ENCODE measurements at regions not wholly inside any gene's neighbourhood (a gene's known extent, or its start where the extent isn't known, plus 50 kb on each side); places are given as distances from the start of the nearest gene placed in this dataset.
A peak's percentile ranks its signal among the peaks of the same experiment; 100 is the strongest.
"Not testable (repeated sequence)": the region's sequence is repeated elsewhere in the genome, so short reads cannot be mapped to it uniquely, and the experiment has no call there.

DNA sequence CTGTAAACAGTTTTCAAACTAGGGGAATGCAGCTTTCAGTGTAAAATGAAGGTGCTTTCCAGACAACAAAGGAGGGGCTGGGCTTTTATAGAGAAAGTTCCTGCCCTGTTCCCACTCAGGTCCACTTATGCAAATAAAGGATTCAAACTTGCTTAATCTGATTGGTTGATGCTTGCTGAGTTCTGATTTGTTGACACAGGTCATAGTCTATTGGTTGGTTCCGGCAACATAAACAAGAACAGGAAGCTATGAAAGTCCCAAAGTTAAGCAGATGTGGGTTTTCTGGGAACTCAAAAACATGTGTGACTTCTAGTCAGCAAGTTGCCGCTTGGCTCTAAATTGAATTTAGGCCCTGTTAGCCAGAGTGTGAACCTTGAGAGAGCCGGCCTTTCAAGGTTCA, 194.2 kb upstream of the SVIL start:
- DNase-seq (ENCODE audit: low read depth): no peak

DNA sequence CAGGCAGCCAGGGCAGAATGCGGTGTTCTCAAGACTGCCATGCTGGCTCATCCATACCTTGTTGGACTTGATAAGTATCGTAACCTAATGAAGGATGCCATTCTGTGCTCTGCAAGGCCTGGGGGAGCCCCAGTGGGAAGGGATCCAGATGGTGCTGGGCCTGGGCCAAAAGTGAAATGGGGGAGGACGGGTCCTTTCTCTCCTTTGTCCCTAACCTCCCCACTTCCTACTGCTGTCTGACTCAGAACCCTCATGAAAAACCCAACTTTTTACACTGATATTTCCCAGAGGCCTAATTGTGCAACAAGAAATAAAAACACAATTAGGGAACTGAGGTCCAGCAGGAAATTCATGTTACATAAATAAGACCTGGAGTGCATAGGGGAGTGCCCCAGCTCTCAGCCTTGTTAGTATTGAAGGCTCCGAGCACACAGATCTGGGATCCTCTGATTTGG, 193.7 kb upstream of the SVIL start:
- DNase-seq (ENCODE audit: low read depth): no peak

DNA sequence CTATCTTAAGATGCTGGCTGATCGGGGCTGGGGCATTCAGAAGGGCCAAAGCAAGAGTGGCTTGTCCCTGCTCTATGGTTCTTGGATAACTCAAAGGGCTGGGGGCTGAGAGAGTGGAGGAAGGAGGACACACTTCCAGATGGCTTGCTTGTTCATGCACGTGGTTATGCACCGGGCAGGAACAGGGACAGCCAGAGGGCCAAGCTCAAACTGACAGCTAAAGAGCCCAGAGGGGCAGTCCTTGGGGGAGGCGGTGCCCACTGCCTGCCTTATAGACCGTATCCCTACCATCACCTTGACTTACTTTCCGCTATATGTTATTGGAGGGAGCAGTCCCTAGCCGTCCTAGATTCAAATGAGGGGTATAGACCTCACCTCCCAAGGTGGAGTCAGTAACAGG, 192.7 kb upstream of the SVIL start:
- DNase-seq (ENCODE audit: low read depth): no peak

DNA sequence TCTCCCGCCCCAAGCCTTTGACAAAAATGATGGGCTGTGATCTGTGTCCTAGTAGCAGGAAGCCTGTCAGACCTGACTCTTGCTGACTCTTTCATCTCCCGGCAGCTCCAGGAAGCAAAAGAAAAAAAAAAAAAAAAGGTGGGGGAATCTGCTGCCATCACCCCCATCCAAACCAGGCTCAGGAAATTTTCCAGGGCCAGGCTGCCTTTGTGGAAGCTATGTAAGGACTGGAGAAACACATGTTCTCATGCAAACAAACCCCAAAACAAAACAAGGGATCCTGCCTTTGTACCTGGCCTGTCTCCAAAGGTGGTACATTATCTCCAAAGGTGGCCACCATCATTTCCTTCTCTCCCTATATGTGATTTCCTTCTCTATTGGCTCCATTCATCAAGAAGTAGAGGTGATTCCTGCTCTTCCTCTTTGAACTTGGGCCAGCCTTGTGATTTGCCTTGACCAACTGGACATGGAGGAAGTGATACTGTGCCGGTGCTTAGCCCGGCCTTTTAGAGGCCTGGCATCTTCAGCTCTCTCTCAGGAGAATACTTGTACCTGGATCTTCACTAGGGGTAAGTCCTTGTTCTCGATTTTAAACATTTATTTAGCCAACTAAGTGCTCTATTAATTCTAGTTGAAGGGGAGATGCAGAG, 192.2 kb upstream of the SVIL start:
- DNase-seq (ENCODE audit: low read depth): no peak

DNA sequence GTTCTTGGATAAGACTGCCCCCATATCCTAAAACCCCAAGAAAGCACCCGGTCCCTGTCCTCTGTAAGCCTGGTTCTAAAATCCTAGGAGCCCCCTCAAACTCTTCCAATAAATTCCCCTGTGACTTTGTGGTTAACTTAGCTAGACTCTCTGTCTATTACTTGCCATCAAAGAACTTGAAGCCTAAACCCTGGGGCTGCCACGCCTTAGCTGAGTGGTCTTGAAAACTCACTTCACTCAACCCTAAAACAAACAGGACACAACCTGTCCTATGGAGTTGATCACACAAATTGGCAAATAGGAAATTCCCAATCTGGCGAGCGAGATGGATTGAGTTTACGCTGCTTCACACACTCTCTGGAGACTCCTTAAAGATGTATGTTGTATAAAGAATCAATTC, 191.4 kb upstream of the SVIL start:
- no peak for DNase-seq (ENCODE audit: low read depth)

DNA sequence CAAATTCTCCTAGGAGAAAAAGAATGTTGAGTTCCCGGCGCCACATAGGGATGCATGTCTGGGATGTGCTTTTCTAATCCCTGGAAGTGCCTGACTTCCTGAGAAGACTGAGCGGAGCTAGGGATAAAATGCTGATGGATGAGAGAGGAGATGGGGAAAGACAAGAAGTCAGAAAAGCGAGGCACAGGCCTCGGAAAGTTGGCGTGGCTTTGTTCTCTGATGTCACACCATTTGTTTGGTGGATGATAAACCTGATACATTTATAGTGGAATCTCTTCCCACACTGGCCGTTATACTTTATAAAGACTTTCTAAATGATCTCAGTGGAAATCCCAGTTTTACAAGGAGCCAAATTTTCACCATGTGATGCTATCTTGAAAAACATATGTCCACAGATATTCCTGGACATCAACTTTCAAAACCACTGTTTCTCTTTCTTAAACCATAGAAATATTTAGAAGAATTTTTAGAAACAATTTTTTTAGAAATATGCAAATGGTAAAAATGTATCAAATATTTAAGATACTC, 188.8 kb upstream of the SVIL start:
- DNase-seq (ENCODE audit: low read depth): no peak

DNA sequence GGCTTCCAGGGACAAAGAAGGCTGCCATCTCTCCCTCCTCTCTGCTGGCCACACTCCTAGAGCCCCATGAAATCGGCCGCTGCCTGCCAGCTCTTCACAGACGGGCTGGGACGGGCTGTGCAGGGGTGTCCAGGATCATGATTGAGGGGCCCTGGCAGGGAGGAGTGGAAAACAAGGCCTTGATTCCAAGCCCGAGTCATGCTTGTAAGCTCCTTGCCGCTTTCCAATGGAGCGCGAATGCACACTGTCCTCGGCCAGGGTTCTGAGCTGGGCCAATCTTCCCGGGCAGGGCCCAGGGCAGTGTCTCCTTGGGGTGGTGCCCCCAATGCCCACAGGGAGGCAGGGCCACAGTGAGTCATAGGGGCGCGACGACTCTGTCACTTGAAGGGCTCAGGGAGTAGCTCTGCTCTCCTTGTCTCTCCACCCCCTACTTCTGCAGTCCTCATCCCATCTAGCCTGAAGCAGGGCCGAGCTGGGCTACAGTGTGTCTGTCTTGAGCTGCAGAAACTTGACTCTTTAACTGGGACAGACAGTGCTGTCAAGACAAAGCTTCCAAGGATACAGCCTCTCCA, 186.2 kb upstream of the SVIL start:
- DNase-seq (ENCODE audit: low read depth): no peak

DNA sequence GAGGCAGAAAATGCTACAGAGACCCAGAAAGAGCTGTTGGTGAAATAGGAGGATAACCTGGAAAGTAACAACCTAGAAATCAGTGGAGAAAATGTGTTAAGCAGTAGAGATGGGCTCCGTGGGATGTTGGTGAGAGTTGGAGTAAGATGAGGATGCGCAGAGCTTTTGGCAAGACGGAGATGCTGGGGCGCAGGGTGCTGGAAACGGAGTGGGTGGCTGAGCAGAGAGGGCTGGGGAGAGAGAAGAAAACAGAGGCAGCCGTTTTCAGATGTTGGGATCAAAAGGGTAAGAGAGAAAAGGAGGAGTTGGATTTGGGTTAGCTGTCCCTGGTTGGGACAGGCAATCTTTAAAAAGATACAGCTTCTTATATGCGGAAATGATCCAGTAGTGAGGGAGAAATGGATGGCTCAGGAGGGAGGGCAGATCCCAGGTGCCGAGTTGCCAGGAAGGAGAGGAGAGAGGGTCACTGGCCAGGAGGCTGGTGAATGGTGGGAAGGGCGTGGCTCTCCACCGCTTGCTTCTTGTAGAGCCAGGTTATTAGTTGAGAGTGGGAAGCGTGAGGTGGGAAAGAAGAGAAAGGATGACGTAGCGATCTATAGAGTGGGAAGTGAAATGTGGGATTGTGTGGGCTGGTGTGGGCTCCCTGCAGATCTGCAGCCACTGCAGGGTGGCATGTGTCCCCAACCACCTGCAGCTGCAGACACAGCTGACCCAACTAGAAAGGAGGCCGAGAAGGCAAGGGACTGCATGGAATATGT, 182.2 kb upstream of the SVIL start:
- no peak for DNase-seq (ENCODE audit: low read depth)

DNA sequence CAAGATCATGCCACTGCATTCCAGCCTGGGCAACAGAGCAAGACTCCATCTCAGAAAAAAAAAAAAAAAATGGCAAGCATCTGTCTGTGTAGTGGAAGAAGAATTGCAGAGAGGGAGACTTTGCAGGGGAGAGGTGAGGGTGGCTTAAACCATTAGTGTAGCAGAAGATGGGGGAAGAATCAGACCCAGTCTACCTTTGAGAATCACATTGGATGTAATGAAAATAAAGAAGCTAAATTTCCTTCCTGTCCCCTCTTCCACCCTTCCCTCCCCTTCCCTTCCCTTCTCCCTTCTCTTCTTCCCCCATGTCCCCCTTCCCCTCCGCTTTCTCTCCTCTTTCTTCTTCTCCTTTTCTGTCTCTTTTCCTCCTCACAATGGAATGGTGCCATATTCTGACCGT, 180.8 kb upstream of the SVIL start:
- DNase-seq (ENCODE audit: low read depth): no peak

DNA sequence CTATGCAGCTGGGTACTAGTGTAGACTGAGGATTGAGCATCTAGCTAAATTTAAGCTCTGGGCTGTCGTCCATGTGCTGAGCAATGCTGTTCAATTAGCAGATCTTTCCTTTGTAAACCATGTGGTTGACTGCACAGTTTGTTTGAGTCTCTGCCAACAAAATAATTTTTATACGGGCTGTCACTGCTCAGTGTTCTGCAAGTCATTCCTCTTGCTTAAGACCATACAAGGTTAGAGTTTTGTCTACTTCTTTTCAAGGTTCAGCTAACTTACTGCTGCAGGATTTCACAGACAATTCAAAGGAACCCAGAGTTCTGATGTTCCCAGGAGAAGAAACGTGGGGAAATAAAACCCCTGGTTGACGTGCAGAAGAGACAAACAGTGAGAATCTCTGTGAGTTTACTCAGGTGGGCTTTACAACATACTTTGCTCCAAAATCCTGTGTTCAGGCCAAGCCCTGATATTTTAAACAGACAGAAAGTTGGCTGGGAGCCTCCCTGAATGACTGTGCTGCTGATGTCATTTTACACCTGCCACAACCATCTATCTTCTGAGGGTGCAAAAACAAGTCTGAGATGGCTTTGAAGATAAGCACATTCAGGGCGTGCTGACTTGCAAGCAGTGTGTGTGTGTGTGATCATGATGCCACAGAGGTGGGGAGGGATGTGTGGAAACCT, 177.1 kb upstream of the SVIL start:
- DNase-seq (ENCODE audit: low read depth): peak; percentile 86

DNA sequence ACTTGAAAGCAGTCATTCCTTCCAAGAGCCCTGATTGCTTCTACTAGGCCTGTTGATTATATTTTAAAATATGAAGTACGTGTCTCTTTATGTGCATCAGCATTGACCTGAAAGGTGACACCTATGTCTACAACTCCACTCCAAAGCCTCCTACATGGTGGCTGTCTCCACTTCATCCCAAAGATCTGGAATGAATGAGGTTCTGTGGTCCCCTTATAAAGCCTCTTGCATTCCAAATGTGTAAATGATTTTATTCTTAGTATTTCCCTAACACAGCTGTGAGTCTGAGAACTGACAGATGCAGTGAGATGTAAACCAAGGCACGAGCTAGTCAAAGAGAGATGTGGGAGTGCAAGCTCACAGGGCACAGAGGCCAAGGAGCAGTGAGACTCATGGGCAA, 176.0 kb upstream of the SVIL start:
- DNase-seq (ENCODE audit: low read depth): peak; percentile 51

DNA sequence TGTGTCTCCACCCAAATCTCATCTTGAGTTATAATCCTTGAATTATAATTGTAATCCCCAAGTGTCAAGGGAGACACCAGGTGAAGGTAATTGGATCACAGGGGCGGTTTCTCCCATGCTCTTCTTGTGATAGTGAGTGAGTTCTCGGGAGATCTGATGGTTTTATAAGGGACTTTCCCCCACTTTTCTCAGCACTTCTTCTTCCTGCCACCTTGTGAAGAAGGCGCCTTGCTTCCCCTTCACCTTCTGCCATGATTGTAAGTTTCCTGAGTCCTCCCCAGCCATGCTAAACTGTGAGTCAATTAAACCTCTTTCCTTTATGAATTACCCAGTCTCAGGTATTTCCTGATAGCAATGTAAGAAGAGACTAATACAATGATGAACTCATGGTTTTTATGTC, 175.5 kb upstream of the SVIL start:
- not testable (repeated sequence) for DNase-seq (ENCODE audit: low read depth)

DNA sequence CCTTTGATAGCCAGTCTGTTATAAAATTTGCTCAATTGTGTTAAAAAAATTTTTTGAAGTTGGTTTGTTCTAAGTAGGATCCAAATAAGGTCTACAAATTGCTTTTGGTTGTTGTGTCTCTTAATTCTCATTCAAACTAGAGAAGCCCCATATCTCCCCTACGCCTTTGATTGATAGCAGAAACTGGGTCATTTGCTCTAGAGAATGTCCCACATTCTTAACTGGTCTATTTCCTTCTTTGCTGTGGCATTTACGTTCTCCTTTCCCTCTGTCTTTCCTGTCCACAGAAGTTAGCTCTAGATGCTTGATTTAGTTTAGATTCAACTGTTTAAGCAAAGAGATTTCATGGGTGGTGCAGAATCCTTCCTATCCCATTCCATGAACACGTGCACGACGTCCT, 174.6 kb upstream of the SVIL start:
- no peak for DNase-seq (ENCODE audit: low read depth)

DNA sequence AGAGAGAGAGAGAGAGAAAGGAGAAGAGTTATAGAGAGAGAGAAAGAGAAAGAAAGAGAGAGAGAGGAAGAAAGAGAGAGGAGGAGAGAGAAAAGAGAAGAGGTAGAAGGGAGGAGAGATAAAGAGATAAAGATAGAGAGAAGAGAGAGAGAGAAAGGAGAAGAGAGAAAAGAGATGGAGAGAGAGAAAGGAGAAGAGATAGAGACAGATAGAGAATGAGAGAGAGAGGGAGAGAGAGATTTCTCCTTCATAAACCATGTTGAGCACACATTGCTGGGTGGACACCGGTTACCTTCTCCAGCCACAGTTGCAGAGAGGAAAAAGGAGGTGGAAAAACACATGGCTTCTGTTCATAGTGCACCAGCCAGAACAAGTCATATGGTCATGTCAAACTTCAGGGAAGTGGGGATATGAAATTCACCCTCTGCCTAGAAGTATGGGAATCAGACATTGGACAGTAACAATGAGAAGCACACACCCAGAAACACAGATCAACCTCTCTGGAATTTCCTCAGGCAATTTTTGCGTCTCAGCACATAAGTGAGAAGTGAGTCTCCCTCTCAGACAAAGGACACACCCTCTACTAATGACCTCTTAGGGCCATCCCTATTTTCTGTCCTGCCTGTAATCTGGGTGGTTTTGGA, 172.5 kb upstream of the SVIL start:
- DNase-seq (ENCODE audit: low read depth): peak; percentile 57

DNA sequence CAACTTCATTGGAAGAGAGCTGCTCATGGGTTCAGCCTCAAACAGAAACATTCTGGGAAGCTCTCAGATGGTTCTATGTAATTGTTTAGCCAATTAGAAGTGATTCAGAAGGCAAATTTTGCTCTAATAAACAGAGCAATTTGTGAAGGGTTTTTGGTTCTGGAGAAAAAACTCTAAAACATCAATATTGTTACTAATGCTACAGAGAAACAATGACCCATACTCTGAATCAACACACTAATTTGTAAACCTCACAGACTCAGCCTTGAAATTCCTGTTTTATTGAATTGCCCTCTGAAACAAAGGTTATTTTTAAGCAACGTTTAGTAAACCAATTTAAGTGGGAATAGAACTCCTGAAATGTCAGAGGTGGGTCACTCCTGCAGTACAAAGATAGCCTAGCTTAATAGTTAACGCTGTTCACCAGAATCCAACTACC, 171.6 kb upstream of the SVIL start:
- DNase-seq (ENCODE audit: low read depth): no peak

DNA sequence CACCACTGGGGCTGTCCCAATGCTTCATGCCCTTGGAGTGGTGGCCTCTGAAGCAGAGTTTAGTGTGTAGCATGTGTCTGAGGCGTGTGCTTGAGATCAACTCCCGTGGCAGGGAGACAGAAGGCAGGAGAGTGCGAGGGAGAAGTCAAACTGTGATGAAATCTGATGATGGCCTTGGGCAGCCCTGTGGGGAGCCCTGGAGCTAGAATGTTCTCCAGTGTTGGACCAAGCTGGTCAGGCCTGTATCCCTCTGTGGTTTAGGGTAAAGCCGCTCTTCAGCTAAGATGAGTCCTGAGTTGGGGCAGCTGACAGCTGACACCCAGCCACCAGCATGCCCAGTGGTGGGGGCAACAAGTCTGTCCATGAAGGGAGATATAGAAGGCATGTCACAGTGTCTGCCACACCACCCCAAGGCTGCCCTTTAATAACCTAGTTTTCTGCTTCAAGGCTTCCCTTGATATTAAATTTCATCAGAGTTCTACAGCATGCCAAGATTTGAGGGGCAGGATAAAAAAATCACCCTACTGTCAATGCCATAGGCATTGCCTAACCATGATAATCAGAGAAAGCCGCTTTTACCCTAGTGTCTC, 170.5 kb upstream of the SVIL start:
- peak; percentile 96 for DNase-seq (ENCODE audit: low read depth)

DNA sequence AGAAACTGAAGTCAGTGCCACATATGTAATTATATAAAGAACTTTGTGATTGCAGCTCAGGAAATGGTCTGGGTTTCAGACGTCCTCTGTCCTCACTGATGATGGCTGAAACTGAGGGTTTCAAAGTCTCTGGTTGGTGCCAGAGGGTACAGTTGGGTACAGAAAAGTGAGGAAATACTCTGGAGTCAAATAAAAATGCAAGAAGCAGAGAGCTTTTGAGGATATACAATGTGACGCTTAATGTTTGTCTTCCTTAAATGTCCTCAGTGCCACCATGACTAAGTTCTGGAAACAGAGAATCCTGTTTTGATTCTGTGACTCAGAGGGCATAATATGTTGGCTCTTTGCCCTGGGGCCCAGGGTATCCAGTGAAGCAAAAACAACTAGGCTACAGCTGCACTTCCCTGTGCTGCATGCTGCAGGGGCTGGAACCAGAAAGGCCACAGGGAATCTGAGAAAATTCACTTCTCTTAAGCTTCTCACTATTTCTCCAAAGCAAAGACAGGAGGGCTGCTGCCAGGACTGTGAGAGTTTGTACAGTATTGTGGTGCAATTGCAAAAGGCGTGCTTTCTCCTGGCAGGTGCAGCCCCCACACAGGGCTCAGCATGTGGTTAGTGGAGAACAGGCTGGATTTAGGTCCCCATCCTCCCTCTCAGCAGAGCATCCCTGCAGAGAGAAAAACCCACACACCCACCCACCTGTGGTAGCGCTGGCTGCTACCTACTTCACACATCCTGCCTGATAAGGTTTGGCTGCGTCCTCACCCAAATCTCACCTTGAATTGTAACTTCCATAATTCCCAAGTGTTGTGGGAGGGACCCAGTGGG, 169.5 kb upstream of the SVIL start:
- peak; percentile 94 for DNase-seq (ENCODE audit: low read depth)

DNA sequence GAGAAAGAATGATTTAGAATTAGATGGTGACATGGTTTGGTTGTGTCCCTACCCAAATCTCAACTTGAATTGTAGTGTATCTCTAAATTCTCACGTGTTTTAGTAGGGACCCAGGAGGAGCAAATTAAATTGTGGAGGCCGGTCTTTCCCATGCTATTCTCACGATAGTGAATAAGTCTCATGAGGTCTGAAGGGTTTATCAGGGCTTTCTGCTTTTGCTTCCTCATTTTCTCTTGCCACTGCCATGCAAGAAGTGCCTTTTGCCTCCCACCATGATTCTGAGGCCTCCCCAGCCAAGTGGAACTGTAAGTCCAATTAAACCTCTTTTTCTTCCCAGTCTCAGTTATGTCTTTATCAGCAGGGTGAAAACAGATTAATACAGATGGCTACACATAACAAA, 167.4 kb upstream of the SVIL start:
- no peak for DNase-seq (ENCODE audit: low read depth)

DNA sequence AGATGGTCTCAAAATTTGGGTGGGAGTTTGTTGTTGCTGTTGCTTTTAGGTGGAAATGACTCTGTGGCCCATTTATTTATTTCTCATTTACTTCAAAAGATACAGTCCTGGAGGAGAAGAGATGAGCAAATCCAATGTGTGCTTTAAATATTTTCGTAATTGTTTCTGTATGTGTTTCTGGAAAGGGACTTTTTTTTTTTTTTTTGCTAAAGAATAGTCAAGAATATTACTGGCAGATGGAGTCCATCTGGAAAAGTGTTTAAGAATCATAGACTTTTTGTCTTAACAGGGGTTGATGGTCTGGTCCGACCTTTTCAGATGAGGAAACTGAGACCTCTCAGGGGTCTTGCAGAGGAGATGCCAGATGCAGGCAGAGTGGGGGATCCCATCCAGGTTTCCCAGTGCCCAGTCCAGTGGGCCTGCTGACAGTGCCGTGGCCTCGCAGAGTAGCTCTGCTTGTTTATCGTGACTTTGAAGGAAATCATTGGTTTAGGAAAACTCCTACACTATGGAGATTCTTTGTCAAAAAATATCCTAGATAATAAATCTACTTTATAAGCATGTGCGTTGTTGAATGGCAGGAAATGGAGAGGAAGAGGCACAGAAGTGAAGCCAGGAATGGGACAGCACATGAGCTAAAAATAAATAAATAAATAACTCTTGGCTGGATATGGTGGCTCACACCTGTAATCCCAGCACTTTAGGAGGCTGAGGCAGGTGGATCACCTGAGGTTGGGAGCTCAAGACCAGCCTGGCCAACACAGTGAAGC, 164.3 kb upstream of the SVIL start:
- DNase-seq (ENCODE audit: low read depth): no peak

All from myocyte (in vitro differentiated cells).